HG03139 (cell line): ENCODE measurements at regions not wholly inside any gene's neighbourhood (a gene's known extent, or its start where the extent isn't known, plus 50 kb on each side); places are given as distances from the start of the nearest gene placed in this dataset.

Experiments used
- ATAC-seq: cut with Tn5 transposase; IDR thresholded peaks from one replicate; pipeline ENCODE4 v1.9.1; 2021; ENCODE audit not compliant: unreplicated experiment

DNA sequence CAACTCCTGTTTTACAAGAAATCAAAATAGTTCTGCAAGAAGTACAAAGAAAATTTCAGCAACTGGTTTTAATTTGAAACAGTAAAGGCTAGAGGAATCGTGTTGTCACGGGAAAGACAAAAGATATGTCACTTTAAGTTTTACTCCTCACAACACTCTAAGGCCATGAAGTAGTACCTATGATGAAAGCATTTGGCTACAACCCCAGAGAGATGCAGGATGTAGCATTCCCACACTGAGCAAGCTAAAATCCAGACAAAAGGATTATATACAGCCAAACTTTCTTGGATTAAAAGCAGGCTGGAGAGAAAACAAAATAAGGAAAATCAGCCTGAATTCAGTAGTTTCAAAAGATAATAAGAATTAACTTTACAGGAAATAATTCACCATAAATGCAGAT is 245.5 kb upstream of the STEAP1 start:
- ATAC-seq, result no peak

- ATAC-seq, result no peak
These were observed 239.6 kb upstream of the STEAP1 start for GRCh38 chr7:89914711-89915110.

DNA sequence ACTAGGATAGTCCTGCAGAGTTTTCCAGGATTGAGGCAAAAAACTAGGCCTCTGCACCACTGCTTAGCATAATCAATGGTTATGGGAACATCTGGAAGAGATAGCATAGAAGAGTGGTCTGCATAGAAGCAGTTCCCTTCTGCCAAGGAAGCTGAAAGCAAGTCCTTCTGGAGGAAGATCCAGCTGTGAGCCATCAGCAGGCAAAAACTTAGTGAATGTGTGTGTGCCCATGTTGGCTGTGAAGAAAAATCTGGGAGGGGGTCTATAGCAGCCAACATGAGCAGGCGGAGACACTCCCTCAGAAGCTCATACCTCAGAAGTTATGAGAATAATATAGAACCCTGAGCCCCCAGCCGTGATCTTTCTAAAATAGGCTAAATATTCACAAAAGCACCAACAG is 228.1 kb upstream of the STEAP1 start:
- no peak for ATAC-seq

DNA sequence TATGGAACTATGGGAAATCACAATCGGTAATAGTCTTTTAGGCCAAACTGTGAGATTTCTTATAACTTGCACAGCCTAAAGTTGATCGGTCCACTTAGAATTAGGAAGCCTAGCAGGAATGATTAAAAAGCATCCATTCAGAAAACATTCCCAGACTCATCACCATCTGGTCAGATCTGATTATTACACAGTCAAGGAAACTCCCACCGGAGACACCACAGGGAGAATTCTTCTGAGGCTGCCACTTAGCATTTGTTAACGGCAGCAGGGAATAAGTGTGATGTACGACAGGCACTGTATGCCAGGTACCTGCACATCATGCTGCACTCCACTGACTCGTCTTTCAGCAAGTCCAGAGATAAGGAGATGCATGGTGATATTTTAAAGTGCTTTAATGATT is 227.6 kb upstream of the STEAP1 start:
- ATAC-seq, result no peak

- ATAC-seq, result no peak
These were observed 226.5 kb upstream of the STEAP1 start for GRCh38 chr7:89927762-89928161.

- no peak for ATAC-seq
These were observed 225.8 kb upstream of the STEAP1 start for GRCh38 chr7:89928451-89928850.

GRCh38 chr7:89934101-89934500 is 220.2 kb upstream of the STEAP1 start:
- ATAC-seq, result no peak

GRCh38 chr7:89943525-89944050 is 210.7 kb upstream of the STEAP1 start:
- no peak for ATAC-seq

- ATAC-seq, result no peak
These were observed 195.7 kb upstream of the STEAP1 start for GRCh38 chr7:89958525-89959068.

- no peak for ATAC-seq
These were observed 188.1 kb upstream of the STEAP1 start for GRCh38 chr7:89966067-89966664.

DNA sequence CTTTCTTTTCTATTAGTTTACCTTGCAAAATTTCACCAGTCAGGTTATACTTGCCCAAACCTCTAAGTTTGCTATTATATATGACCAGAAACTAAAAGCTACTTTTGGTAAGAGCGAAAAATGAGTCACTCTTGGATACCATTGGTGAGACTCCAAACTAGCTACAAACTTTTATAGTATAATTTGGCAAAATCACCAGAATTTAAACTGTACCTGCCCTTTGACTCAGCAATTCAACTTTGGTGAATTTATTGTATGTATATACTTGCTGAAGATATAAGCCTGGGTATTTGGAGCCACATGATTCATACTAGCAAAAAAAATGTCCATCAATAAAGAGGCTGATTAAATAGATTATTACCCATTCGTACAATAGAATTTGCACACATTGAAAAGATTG is 178.7 kb upstream of the STEAP1 start:
- no peak for ATAC-seq

GRCh38 chr7:89987665-89988064 is 166.6 kb upstream of the STEAP1 start:
- no peak for ATAC-seq

GRCh38 chr7:89988074-89988473 is 166.2 kb upstream of the STEAP1 start:
- no peak for ATAC-seq

DNA sequence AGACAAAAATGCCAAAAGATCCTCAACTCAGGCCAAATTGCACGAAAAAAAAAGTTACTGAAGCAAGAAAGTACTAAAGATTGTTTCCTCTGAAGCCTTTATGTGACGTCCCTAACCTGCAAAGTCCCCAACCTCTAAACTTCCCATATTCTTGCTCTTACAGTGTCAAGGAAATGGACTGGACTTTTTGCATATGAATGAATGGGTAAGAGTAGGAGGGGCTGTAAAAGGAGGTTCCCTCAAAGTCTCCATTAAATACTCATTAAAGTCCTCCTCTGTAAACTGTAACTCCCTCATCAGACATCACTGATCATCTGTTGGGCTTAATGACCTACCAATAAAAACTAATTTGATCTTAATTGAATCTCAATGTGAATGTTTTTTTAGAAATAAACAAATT is 164.8 kb upstream of the STEAP1 start:
- no peak for ATAC-seq

GRCh38 chr7:89994483-89994882 is 159.8 kb upstream of the STEAP1 start:
- no peak for ATAC-seq

DNA sequence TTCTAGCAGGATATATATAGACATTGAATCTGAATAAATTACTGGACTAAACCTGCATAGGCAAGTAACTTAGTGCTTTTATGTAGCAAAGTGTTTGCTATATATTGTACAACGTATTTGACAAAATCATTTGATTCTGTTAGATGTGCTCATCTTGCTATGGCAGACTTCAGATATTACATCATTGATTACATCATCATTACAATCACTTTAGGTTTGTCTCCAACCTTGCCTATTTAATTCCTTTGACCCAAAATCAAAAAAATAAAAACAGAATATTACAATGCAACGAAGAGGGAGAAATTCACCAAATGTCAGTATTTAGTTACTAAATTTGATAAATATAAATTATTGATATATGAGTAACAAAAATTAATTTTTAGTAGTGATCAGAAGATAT is 155.7 kb upstream of the STEAP1 start:
- no peak for ATAC-seq

DNA sequence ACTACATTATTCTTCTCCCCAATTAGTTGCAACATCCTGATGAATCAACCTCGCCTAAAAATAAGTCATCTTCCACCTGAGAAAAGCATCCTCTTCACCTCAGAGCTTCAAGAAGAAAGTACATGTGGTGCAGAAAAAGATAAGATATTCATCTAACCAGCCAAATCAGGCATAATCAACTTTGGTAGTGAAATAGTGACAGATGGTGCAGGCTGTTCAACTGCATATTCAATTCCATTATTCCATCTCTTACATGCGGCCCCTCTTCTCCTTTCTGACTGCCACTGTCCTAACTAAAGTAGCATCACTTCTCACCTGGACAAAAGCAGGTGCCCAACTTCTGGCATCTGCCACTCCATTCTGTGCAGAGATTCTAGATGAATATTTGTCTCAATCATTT is 148.4 kb upstream of the STEAP1 start:
- no peak for ATAC-seq

DNA sequence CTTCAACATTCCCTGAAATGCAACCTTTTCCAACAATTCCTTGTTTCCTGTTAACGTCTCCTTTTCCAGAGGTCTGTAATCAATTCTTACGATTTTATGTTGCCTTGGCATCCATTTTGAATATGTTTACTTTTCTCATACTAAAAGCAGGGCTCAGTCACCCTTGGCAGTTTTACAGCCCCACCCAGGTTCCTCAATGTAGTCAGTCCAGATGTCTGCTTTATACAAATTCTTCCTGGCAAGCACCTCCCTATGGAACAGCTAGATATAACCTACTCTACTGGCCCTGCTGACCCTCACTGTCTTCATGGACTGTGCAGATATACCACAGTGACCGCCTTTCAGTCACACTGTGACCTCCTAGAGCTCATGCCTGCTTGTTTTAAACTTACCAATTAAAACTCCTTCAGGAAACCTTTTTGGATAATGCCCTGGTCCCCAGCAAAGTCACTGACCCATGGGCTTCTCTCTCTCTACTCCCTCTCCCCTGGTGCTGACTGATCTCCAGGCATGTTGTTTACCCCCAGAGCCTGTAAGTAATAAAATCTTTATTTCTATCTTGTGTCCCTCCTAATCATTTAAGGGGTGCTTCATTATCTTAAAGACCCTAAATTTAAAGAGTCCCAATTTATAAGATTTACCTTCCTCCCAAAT is 147.1 kb upstream of the STEAP1 start:
- ATAC-seq, result no peak

GRCh38 chr7:90007831-90008230 is 146.4 kb upstream of the STEAP1 start:
- no peak for ATAC-seq

GRCh38 chr7:90022213-90022612 is 132.1 kb upstream of the STEAP1 start:
- ATAC-seq, result no peak

- ATAC-seq, result no peak
These were observed 128.5 kb upstream of the STEAP1 start for GRCh38 chr7:90025771-90026170.

DNA sequence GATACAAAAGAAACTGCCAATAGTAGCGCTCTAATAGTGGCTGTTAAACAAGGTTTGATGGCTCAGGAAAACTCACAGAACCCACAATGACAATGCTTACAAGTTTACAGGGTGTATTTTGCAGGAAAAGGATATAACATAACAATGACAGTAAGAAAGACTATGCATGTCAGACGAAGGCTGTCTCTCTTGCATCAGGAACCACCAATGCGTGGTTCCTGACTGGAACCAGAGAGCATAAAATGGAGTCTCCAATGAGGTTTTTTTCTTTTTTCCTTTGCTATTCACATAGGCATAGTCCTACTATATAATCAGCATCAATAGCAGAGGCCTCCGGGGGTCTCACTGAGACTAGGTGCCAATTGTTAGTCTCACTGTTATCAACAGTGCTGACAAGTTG is 120.4 kb upstream of the STEAP1 start:
- no peak for ATAC-seq

GRCh38 chr7:90053094-90053493 is 101.2 kb upstream of the STEAP1 start:
- no peak for ATAC-seq
